Lung (tissue), 11 donors: ENCODE measurements at regions not wholly inside any gene's neighbourhood (a gene's known extent, or its start where the extent isn't known, plus 50 kb on each side); places are given as distances from the start of the nearest gene placed in this dataset.

ENCODE experiments used
- ATAC-seq: fragments of 200-7000 bp; cut with Tn5 transposase; one replicate; pipeline ENCODE4 v1.9.1; 2020; ENCODE audit warnings: moderate number of reproducible peaks; ENCODE audit not compliant: insufficient read depth, low FRiP score
- DNase-seq, 3 donors: peaks; one replicate each; pipeline ENCODE4 v3.0.0-alpha.2; 2013 to 2017
- H3K27ac ChIP-seq, 2 donors: one replicate each; pipeline ENCODE4 v1.5.1; 2013; ENCODE audit warnings: mild to moderate bottlenecking in 2 of 2, moderate library complexity in 2 of 2, control low read depth in 1 of 2, inconsistent platforms in 1 of 2, low read depth in 1 of 2, low read length in 1 of 2
- H3K27me3 ChIP-seq, 3 donors: one replicate each; pipeline ENCODE4 v1.5.1; 2013; ENCODE audit warnings: low read length in 2 of 3; ENCODE audit not compliant: control insufficient read depth in 3 of 3, insufficient read depth in 3 of 3
- H3K36me3 ChIP-seq, 4 donors: one replicate each; pipeline ENCODE4 v1.5.1; 2013; ENCODE audit warnings: low read length in 4 of 4, mild to moderate bottlenecking in 1 of 4, moderate library complexity in 1 of 4; ENCODE audit not compliant: control insufficient read depth in 4 of 4, insufficient read depth in 4 of 4
- H3K4me1 ChIP-seq, 5 donors: one replicate each; pipeline ENCODE4 v1.5.1; 2013; ENCODE audit warnings: low read length in 5 of 5, mild to moderate bottlenecking in 2 of 5, moderate library complexity in 1 of 5; ENCODE audit not compliant: control insufficient read depth in 5 of 5, insufficient read depth in 5 of 5
- H3K4me3 ChIP-seq: one replicate; pipeline ENCODE4 v1.5.1; 2013; ENCODE audit warnings: mild to moderate bottlenecking, control low read depth, moderate library complexity
- H3K9ac ChIP-seq, 2 donors: one replicate each; pipeline ENCODE4 v1.5.1; 2013; ENCODE audit warnings: low read length in 2 of 2, control low read depth in 1 of 2; ENCODE audit not compliant: insufficient read depth in 1 of 2
- H3K9me3 ChIP-seq, 4 donors: one replicate each; pipeline ENCODE4 v1.5.1; 2013; ENCODE audit warnings: low read length in 3 of 4, mild to moderate bottlenecking in 1 of 4, moderate library complexity in 1 of 4; ENCODE audit not compliant: control insufficient read depth in 4 of 4, insufficient read depth in 3 of 4
- WGBS, 2 donors: extraction: QIAGEN DNeasy Blood & Tissue Kit; methylation state at CpG; one replicate each; pipeline ENCODE4 v1.1.7; 2013; 5-methylcytosine and 5-hydroxymethylcytosine counted together
- TF ChIP-seq, protein P1 (sequence below): IDR thresholded peaks from 2 replicates; pipeline ENCODE4 v1.5.1; 2012; ENCODE audit warnings: mild to moderate bottlenecking; ENCODE audit errors: control extremely low read depth, extremely low read depth
- donor health status: control.
- donor health status: control.
- donor health status: Bipolar disorder and iron deficiency.
- donor health status: healthy.
- donor health status: DM: yes; HTN: yes; CAD: no.

DNA sequence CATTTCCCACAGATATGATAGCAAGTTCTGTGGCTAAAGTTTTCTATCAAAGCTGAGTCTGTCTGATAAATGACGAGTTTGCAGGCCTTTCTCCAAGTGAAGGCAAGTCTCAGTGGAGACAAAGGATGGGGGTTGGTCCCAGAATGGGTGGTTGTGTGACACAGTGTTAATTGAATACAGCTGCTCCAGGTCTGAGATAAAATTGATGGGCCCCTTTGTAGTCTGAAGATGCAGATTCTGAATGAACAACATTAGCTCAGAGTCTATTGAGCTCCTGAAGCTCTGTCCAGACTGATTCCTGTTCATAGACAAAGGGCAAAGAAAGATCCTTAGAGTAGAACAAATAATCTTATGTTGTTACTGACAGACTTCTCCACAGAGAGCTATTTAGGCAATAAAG lies 296.9 kb upstream of the CYRIA start:
- whole genome bisulfite sequencing, 2 donors, result 77 to 85% methylated on average over 1 of the region's 1 CpG
- no peak overlapping the region for H3K4me3 ChIP-seq
- no peak for DNase-seq
- no peak for ATAC-seq
- no peak overlapping the region for H3K9ac ChIP-seq
- no peaks in the 10 kb centered on the region for H3K36me3 ChIP-seq
- H3K9me3 ChIP-seq, result no peaks in the 10 kb centered on the region
- H3K4me1 ChIP-seq, result no peaks in the 10 kb centered on the region
- no peaks in the 10 kb centered on the region for H3K27me3 ChIP-seq
- TF ChIP-seq, protein P1, sequence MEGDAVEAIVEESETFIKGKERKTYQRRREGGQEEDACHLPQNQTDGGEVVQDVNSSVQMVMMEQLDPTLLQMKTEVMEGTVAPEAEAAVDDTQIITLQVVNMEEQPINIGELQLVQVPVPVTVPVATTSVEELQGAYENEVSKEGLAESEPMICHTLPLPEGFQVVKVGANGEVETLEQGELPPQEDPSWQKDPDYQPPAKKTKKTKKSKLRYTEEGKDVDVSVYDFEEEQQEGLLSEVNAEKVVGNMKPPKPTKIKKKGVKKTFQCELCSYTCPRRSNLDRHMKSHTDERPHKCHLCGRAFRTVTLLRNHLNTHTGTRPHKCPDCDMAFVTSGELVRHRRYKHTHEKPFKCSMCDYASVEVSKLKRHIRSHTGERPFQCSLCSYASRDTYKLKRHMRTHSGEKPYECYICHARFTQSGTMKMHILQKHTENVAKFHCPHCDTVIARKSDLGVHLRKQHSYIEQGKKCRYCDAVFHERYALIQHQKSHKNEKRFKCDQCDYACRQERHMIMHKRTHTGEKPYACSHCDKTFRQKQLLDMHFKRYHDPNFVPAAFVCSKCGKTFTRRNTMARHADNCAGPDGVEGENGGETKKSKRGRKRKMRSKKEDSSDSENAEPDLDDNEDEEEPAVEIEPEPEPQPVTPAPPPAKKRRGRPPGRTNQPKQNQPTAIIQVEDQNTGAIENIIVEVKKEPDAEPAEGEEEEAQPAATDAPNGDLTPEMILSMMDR, result no peak
- no peak overlapping the region for H3K27ac ChIP-seq

DNA sequence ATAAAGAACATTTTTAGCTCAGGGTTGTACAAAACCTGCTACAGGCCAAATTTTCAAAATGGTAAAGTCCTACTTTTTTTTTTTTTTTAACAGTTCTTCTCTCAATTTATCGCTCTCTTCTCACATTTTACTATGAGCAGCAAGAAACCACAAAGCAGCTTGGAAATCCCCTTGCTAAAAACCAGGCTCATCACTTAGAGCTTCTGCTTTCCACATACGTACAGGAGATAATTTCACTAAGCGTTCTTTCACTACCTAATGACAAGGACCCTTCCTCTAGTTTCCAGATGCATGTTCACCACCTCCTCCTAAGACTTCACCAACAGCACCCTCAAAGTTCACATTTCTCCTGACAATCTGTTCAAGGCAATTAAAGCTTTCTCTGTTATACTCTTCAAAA lies 294.9 kb upstream of the CYRIA start:
- DNase-seq, result no peak
- ATAC-seq, result no peak
- Histone ChIP-seq H3K27ac (no peak overlapping the region), H3K36me3 (no peaks in the 10 kb centered on the region), H3K9me3 (no peaks in the 10 kb centered on the region), H3K9ac (no peak overlapping the region), H3K4me1 (no peaks in the 10 kb centered on the region), H3K27me3 (no peaks in the 10 kb centered on the region), H3K4me3 (no peak overlapping the region)
- TF ChIP-seq, protein P1, result no peak
- WGBS, 2 donors, result 71 to 73% methylated on average over 3 of the region's 3 CpGs

DNA sequence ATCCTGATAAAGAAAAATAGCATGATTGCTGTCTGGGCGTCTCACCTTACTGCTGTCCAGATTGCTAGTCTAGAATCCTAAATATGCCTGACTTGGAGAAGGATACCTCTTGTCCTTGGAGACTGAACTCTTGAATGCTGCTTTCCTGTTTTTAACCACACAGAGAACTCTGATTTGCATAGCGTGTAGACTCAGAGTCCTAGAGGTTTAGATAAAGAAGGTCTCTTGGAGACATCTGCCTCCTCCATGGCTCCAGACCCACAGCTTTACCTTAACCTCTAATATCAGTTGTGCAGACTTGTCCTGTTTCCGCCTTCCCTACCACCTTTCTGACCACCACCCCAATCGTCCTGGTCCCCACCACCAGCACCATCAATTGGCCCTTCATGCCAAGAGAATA lies 292.6 kb upstream of the CYRIA start:
- Histone ChIP-seq H3K27me3 (no peaks in the 10 kb centered on the region), H3K27ac (no peak overlapping the region), H3K9me3 (no peaks in the 10 kb centered on the region), H3K4me1 (no peaks in the 10 kb centered on the region), H3K36me3 (no peaks in the 10 kb centered on the region), H3K4me3 (no peak overlapping the region), H3K9ac (no peak overlapping the region)
- WGBS, 2 donors, result 82 to 86% methylated on average over 4 of the region's 4 CpGs
- no peak for DNase-seq
- TF ChIP-seq, protein P1, result no peak
- ATAC-seq, result no peak

DNA sequence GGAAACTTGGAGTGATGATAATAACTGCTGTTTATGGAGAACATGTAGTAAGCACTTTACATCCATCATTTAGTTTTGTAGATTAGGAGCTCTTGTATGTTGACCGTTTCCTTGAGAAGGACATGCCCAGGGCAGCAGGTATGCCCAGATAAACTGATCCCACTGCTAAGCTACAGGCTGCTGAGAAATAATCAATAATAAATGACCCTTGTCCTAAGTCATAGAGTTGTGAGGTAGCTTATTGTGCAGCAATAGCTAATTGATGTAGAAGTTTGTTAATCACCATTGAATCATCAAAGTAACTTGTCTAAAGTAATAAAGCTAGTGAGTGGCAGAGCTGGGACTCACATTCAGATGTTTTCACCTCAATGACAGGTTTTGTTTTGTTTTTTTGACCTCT lies 287.2 kb upstream of the CYRIA start:
- Histone ChIP-seq H3K4me1 (peaks cover 0 to 9% (median 0%) of the 10 kb centered on the region in 5 donors), H3K36me3 (no peaks in the 10 kb centered on the region), H3K9ac (no peak overlapping the region), H3K27me3 (no peaks in the 10 kb centered on the region), H3K27ac (no peak overlapping the region), H3K4me3 (no peak overlapping the region), H3K9me3 (no peaks in the 10 kb centered on the region)
- DNase-seq, result no peak
- TF ChIP-seq, protein P1, result no peak
- ATAC-seq, result no peak
- WGBS, 2 donors, result 90 to 97% methylated on average over 1 of the region's 1 CpG
